HG03571 (cell line): ENCODE measurements at regions not wholly inside any gene's neighbourhood (a gene's known extent, or its start where the extent isn't known, plus 50 kb on each side); places are given as distances from the start of the nearest gene placed in this dataset.

Experiments used
- ATAC-seq: cut with Tn5 transposase; IDR thresholded peaks from one replicate; pipeline ENCODE4 v1.9.1; 2021; ENCODE audit not compliant: unreplicated experiment

GRCh38 chr5:92904021-92904420 is 677.0 kb downstream of the NR2F1-AS1 start:
- no peak for ATAC-seq

DNA sequence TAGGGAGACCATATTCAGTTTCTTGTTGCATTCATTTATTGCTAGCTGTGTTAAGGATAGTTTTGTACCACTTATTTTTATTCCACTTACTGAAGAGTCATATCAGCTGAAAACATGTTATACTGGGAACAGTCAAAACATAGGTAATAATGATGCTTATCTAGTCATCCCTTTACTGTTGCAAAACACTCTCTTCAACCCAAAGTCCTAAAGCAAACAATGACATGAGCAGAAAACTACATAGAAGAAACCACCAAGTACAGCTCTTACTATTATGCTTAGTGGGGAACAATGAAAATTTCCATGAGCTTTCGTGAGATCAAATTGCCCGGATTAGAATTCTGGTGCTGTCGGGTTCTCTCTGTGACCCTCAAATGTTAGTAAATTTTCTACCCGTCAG is 681.4 kb downstream of the NR2F1-AS1 start:
- no peak for ATAC-seq

GRCh38 chr5:92896722-92897121 is 684.3 kb downstream of the NR2F1-AS1 start:
- ATAC-seq: no peak

- ATAC-seq: no peak
These were observed 690.2 kb downstream of the NR2F1-AS1 start for GRCh38 chr5:92890841-92891244.

DNA sequence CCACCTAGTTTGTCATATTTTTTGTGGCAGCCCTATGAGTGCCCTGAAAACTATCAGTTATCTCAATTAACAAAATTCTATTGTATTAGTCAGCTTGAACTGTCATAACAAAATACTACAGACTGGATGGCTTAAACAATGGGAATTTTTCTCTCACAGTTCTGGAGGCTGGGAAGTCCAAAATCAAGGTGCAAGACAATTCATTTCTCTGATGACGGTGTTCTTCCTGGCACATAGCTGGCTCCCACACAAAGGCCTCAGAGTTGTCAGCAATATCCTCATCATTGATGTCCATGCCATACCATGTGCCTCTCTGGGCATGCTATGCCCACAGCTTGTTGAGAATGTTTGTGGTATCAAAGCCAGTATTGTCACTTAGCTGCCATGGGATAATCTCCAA is 691.9 kb downstream of the NR2F1-AS1 start:
- ATAC-seq: no peak

- ATAC-seq: no peak
These were observed 693.8 kb downstream of the NR2F1-AS1 start for GRCh38 chr5:92887254-92887653.

DNA sequence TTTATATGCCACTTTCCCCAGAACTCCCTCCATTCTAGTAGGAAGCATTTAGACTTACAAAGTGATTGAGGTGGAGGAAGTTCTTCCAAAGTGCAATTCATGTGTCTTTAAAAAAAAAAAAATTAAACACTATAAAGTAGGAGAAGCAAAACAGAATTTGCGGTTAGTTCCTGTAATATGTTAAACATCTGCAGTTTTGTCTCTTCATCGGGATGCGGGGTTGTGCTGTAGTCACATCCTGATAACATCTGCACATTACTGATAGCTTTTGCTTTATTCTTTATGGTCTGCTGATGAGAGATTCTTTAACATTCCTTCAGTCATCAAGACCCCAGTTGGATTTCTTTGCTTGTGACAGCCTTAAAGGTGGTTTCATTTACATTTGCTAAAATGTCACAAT is 694.3 kb downstream of the NR2F1-AS1 start:
- ATAC-seq: no peak

GRCh38 chr5:92885950-92886349 is 695.1 kb downstream of the NR2F1-AS1 start:
- ATAC-seq: no peak

DNA sequence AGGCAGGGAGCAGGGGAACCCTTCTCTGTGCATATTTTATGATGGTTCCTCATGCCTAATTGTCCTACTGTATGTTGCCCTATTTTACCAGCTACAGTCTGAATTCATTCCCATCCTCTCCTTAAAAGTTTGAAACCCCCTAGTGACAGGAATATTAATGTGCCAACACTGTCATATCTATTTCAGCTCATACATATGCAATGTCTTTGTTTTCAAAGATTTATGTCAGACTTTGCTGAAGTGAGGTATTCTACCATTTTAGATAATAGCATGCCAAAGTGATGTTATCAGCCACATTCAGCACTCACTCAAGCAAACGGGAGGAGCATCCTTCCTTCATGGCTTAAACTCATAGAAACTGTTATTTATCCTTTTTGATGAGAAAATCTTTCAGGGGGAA is 696.5 kb downstream of the NR2F1-AS1 start:
- no peak for ATAC-seq

DNA sequence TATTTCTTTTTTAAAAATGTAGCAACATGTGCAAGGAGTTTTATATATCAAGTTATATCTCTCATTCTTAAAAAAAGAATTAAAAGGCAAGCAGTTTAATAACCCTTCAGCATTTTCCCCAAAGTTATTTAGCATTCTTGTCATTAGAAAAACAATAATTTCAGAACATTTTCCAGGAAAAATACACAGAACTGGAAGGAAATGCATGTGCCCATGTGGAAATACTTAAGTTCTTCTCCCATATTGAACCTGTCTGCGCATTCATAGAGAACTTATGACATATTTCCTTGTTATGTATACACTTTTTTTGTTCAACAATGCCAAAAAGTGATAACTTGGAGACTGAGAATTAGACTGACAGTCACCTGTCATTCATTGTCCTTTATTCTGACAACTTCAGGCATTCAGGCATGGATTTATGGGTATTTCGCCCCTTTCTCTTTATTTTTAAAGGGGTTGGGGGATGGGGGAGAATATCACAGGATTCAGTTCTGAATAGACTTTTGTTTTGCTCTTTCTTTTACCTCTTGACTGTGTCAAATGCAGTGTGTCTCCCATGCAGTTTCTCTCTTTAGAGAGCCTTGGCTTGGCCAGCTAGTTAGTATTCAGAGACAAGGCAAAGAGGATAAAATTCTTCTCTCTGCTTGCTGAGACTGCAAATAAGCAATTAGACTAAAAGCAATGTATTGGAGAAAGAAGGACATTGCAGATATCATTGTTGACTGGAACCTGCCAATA is 701.0 kb downstream of the NR2F1-AS1 start:
- no peak for ATAC-seq

- no peak for ATAC-seq
These were observed 706.2 kb downstream of the NR2F1-AS1 start for GRCh38 chr5:92874790-92875189.

DNA sequence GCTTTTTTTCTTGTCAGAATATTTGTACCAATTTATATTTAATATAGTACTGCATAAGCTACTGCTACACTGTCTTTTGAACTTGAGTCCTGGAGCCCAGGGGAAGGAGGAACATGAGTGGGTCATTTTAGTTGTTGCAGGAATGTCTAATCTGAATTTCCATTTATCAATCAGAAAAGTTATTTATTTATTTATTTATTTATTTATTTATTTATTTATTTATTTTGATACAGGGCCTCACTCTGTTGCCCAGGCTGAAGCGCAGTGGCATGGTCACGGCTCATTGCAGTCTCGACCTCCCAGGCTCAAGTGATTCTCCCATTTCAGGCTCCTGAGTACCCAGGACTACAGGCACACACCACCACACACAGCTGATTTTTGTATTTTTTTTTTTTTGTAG is 712.6 kb downstream of the NR2F1-AS1 start:
- no peak for ATAC-seq

DNA sequence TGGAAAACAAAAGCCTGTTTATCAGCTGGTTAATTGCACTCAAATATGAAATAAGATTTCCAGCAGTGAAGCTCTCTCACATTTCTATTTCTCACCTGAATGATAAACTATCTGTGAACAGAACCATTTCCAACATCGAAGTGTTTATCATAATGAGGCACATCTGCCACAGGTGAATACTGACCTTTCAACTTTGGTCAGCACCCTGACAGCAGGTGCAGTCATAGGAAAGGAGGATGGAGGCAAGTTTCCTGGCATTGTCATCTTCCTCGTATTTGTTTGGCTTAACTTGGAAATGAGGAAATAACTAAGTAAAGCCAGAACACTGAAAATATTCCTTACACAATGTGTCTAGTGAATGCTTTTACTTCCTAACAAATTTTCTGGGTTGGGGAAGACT is 716.4 kb downstream of the NR2F1-AS1 start:
- ATAC-seq: no peak

GRCh38 chr5:92863666-92864065 is 717.4 kb downstream of the NR2F1-AS1 start:
- no peak for ATAC-seq

GRCh38 chr5:92861531-92862285 is 719.3 kb downstream of the NR2F1-AS1 start:
- no peak for ATAC-seq

DNA sequence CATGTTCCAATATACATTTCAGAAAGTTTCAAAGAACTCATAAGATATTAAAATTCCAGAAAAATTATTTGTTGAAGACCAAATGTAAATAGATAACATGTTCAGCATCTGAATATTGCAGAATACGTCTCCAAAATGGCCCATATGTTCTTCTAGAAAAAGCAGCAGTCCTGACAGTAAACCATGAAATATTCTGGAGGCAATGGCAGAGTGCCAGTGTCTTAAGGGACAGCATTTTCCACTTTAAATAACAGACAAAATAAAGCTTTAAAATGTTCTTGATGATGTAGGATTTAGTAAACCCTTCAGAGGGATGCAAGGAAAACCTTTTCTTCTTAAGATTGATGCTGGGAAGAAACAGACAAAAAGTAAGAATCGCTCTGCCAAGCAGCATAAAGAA is 721.0 kb downstream of the NR2F1-AS1 start:
- ATAC-seq: no peak

GRCh38 chr5:92852219-92852618 is 728.8 kb downstream of the NR2F1-AS1 start:
- ATAC-seq: no peak

DNA sequence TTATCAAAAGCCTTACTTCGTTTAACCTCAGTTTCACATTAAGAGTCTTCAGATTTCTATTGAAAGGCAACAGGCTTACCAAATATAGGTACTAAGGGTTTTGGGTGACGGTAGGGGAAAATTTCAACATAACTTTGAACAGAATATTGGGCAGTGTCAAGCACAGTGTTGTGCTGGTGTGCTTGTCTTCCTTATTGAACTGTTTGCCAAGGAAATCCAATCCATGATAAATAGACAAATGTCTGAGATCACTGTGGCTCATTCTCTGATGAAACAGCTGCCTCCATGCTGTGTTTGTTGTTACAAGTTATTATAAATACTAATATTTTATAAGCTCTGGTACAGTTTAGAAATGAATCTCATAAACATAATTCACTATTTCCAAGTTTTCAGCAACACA is 730.1 kb downstream of the NR2F1-AS1 start:
- ATAC-seq: no peak

DNA sequence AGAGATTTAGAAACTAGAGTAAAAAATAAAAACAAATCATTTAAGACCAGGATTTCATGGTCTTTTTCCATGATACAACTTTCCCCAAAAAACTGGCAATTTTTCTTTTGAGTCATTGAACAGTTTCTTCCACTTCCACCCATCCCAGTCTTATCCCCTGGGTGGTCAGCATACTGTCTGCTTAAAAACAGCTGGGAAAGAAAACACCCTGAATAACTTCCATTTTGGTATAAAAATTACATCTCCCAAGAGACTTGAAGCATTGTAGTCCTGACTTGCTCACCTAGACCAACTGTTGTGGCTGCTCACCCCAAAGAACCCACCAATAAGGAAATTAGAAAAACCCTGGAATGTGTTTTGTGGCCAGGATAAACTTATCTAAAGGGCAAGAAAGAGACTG is 731.3 kb downstream of the NR2F1-AS1 start:
- no peak for ATAC-seq

DNA sequence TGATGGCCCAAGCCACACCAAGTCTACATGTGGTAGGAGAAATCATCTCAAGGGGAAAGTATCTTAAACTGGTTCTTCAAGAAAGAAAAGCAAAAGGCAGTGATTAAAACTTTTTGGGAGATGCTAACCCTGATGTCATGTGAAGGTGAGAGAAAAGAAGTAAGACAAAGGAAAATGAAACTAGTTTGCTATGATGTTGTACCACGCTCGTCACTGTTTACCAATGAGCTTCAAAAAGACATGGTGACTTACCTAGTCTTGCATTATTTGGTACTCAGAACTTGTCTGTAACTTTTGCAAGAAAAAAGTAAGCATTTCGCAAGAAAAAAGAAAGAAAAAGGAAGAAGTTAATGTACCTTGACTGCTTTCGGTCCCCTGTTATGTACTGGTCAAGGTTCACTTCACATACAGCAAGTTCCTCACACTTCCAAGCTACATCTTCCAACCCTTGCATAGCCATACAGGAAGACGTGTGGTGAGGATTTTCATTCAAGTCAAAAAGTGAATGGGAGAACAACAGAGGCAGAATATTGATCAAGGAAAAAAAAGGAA is 739.3 kb downstream of the NR2F1-AS1 start:
- ATAC-seq: no peak

GRCh38 chr5:92838253-92838652 is 742.8 kb downstream of the NR2F1-AS1 start:
- no peak for ATAC-seq
